T-cell (primary cell): ENCODE measurements at regions not wholly inside any gene's neighbourhood (a gene's known extent, or its start where the extent isn't known, plus 50 kb on each side); places are given as distances from the start of the nearest gene placed in this dataset.

ENCODE experiments used
- ATAC-seq, 4 experiments: fragments of 200-7000 bp in 3 of 4; fragments of 150-1000 bp in 1 of 4; cut with Tn5 transposase; replicated peaks in 1 of 4; 1 replicate in 3 of 4; 2 replicates in 1 of 4; pipeline ENCODE4 v1.10.0; 2021; ENCODE audit warnings: moderate library complexity in 3 of 4, mild to moderate bottlenecking in 2 of 4, moderate number of reproducible peaks in 1 of 4
- CTCF ChIA-PET, 2 donors: fragments of 300-600 bp; sonication (Branson Sonifier 250); formaldehyde crosslinking; loops; one replicate each; lab custom pipeline; 2022; ENCODE audit warnings: antibody characterized with exemption in 2 of 2; lab: Charles Lee
- POLR2A ChIA-PET, 2 donors: fragments of 300-600 bp; sonication (Branson Sonifier 250); formaldehyde crosslinking; loops; one replicate each; lab custom pipeline; 2022; ENCODE audit warnings: antibody characterized with exemption in 2 of 2; lab: Charles Lee
- DNase-seq, 35 experiments: peaks; one replicate each; pipeline versions ENCODE4 v3.0.0 to v3.0.0-alpha.2; 2013 to 2023
- H3K27ac ChIP-seq: one replicate; pipeline ENCODE4 v1.5.1; 2013; ENCODE audit warnings: low read length
- H3K27me3 ChIP-seq, 2 experiments: replicated peaks in 1 of 2; 1 replicate in 1 of 2; 2 replicates in 1 of 2; pipeline versions ENCODE4 v1.6.1 to v1.7.0; 2013; ENCODE audit warnings: low read length in 1 of 2, mixed read lengths in 1 of 2; ENCODE audit not compliant: control insufficient read depth in 2 of 2, insufficient read depth in 2 of 2; ENCODE audit errors: extremely low read depth in 1 of 2
- H3K36me3 ChIP-seq, 2 donors: 1 replicate in 1 of 2; 2 replicates in 1 of 2; pipeline versions ENCODE4 v1.6.1 to v1.7.0; 2013; ENCODE audit warnings: low read length in 1 of 2; ENCODE audit not compliant: control insufficient read depth in 2 of 2, insufficient read depth in 1 of 2; ENCODE audit errors: extremely low read depth in 1 of 2
- H3K4me1 ChIP-seq, 2 experiments: 1 replicate in 1 of 2; 2 replicates in 1 of 2; pipeline versions ENCODE4 v1.6.1 to v1.7.0; 2013; ENCODE audit warnings: low read length in 2 of 2, mixed read lengths in 1 of 2; ENCODE audit not compliant: insufficient read depth in 2 of 2, control insufficient read depth in 1 of 2; ENCODE audit errors: extremely low read depth in 1 of 2
- H3K4me3 ChIP-seq, 2 donors: 1 replicate in 1 of 2; 2 replicates in 1 of 2; pipeline versions ENCODE4 v1.5.1 to v1.7.0; 2013; ENCODE audit warnings: mild to moderate bottlenecking in 2 of 2, low read length in 1 of 2, moderate library complexity in 1 of 2; ENCODE audit not compliant: control insufficient read depth in 1 of 2; ENCODE audit errors: extremely low read depth in 1 of 2
- H3K9me3 ChIP-seq: 2 replicates; pipeline ENCODE4 v1.7.0; 2013
- H3K27ac Mint-ChIP-seq, 2 donors: one replicate each; pipeline ENCODE4 v1.8.0; 2020 to 2021; ENCODE audit warnings: mild to moderate bottlenecking in 2 of 2, mixed read lengths in 2 of 2
- H3K27me3 Mint-ChIP-seq, 2 donors: one replicate each; pipeline ENCODE4 v1.8.0; 2021 to 2022; ENCODE audit warnings: mixed read lengths in 2 of 2
- H3K36me3 Mint-ChIP-seq: one replicate; pipeline ENCODE4 v1.8.0; 2021; ENCODE audit warnings: mixed read lengths
- H3K4me1 Mint-ChIP-seq, 3 donors: one replicate each; pipeline ENCODE4 v1.8.0; 2020 to 2022; ENCODE audit warnings: mixed read lengths in 3 of 3, mild to moderate bottlenecking in 1 of 3
- H3K4me3 Mint-ChIP-seq, 3 donors: one replicate each; pipeline ENCODE4 v1.8.0; 2020 to 2022; ENCODE audit warnings: mild to moderate bottlenecking in 3 of 3, mixed read lengths in 3 of 3, moderate library complexity in 3 of 3
- H3K9me3 Mint-ChIP-seq, 3 donors: one replicate each; pipeline ENCODE4 v1.8.0; 2020 to 2022; ENCODE audit warnings: mixed read lengths in 3 of 3
- WGBS: methylation state at CpG from one replicate; pipeline ENCODE4 v1.1.5; 2013; ENCODE audit warnings: missing lambda C conversion rate; ENCODE audit not compliant: insufficient coverage; 5-methylcytosine and 5-hydroxymethylcytosine counted together

- Histone ChIP-seq H3K9me3 (no peaks in the 10 kb centered on the region), H3K4me3 (no peak overlapping the region), H3K4me1 (no peaks in the 10 kb centered on the region), H3K36me3 (no peaks in the 10 kb centered on the region), H3K27ac (no peak overlapping the region), H3K27me3 (peaks cover 0 to 4% of the 10 kb centered on the region in 2 experiments)
- Mint-ChIP-seq H3K4me3 (no peak overlapping the region), H3K27me3 (peaks cover 0 to 17% of the 10 kb centered on the region in 2 donors), H3K27ac (no peak overlapping the region), H3K36me3 (no peaks in the 10 kb centered on the region), H3K9me3 (peaks cover 0 to 8% (median 6%) of the 10 kb centered on the region in 3 donors), H3K4me1 (no peaks in the 10 kb centered on the region)
- DNase-seq, result no peak
- no peak for ATAC-seq
- 100% methylated on average over 2 of the region's 6 CpGs for WGBS
- ChIA-PET CTCF (no interaction called here), POLR2A (no interaction called here)
Measured at GRCh38 chr10:128505346-128505745, 379.1 kb upstream of the MKI67 start.

- Histone ChIP-seq H3K27me3 (peaks cover 0 to 4% of the 10 kb centered on the region in 2 experiments), H3K4me1 (no peaks in the 10 kb centered on the region), H3K27ac (no peak overlapping the region), H3K4me3 (no peak overlapping the region), H3K9me3 (no peaks in the 10 kb centered on the region), H3K36me3 (no peaks in the 10 kb centered on the region)
- Mint-ChIP-seq H3K27me3 (peaks cover 0 to 17% of the 10 kb centered on the region in 2 donors), H3K4me1 (no peaks in the 10 kb centered on the region), H3K4me3 (no peak overlapping the region), H3K27ac (no peak overlapping the region), H3K9me3 (peaks cover 0 to 8% (median 6%) of the 10 kb centered on the region in 3 donors), H3K36me3 (no peaks in the 10 kb centered on the region)
- ChIA-PET CTCF (interaction anchor here in 1 of 2 donors (0.7 kb wide), 1 partner anchor 491 kb away, joined by 4 read pairs; no protein-coding TSS in a partner anchor), POLR2A (no interaction called here)
- no peak for DNase-seq
- no peak for ATAC-seq
- 40% methylated on average over 1 of the region's 2 CpGs for WGBS
Measured at GRCh38 chr10:128506423-128506822, 380.2 kb upstream of the MKI67 start.

GRCh38 chr10:128507066-128507465, 380.8 kb upstream of the MKI67 start:
- H3K9me3 ChIP-seq, result no peaks in the 10 kb centered on the region
- 10% methylated on average over 2 of the region's 2 CpGs for WGBS
- ATAC-seq (no peak), DNase-seq (no peak)
- peaks cover 0 to 4% of the 10 kb centered on the region in 2 experiments for H3K27me3 ChIP-seq
- H3K27ac ChIP-seq, result no peak overlapping the region
- Mint-ChIP-seq H3K36me3 (no peaks in the 10 kb centered on the region), H3K4me3 (no peak overlapping the region), H3K9me3 (peaks cover 0 to 8% (median 6%) of the 10 kb centered on the region in 3 donors), H3K4me1 (no peaks in the 10 kb centered on the region), H3K27me3 (peaks cover 0 to 17% of the 10 kb centered on the region in 2 donors), H3K27ac (no peak overlapping the region)
- ChIA-PET CTCF (no interaction called here), POLR2A (no interaction called here)
- H3K4me1 ChIP-seq, result no peaks in the 10 kb centered on the region
- no peaks in the 10 kb centered on the region for H3K36me3 ChIP-seq
- no peak overlapping the region for H3K4me3 ChIP-seq

- no peaks in the 10 kb centered on the region for H3K9me3 ChIP-seq
- Mint-ChIP-seq H3K4me1 (no peaks in the 10 kb centered on the region), H3K36me3 (no peaks in the 10 kb centered on the region), H3K27me3 (peaks cover 0 to 6% of the 10 kb centered on the region in 2 donors), H3K27ac (no peak overlapping the region), H3K9me3 (peaks cover 0 to 8% (median 6%) of the 10 kb centered on the region in 3 donors), H3K4me3 (no peak overlapping the region)
- H3K27ac ChIP-seq, result no peak overlapping the region
- CTCF ChIA-PET, result no interaction called here
- DNase-seq, result no peak
- 63% methylated on average over 8 of the region's 11 CpGs for WGBS
- H3K27me3 ChIP-seq, result no peaks in the 10 kb centered on the region
- H3K4me1 ChIP-seq, result no peaks in the 10 kb centered on the region
- ATAC-seq, result no peak
- POLR2A ChIA-PET, result no interaction called here
- no peak overlapping the region for H3K4me3 ChIP-seq
- H3K36me3 ChIP-seq, result no peaks in the 10 kb centered on the region
Measured at GRCh38 chr10:128511284-128511683, 385.1 kb upstream of the MKI67 start.

GRCh38 chr10:128512767-128513166, 386.5 kb upstream of the MKI67 start:
- no peaks in the 10 kb centered on the region for H3K4me1 ChIP-seq
- no peak overlapping the region for H3K4me3 Mint-ChIP-seq
- no peak overlapping the region for H3K27ac ChIP-seq
- H3K4me3 ChIP-seq, result no peak overlapping the region
- DNase-seq (no peak), ATAC-seq (no peak)
- H3K9me3 ChIP-seq, result no peaks in the 10 kb centered on the region
- H3K27me3 ChIP-seq, result no peaks in the 10 kb centered on the region
- peaks cover 0 to 6% (median 5%) of the 10 kb centered on the region in 3 donors for H3K9me3 Mint-ChIP-seq
- no peaks in the 10 kb centered on the region for H3K4me1 Mint-ChIP-seq
- ChIA-PET POLR2A (no interaction called here), CTCF (no interaction called here)
- H3K27ac Mint-ChIP-seq, result no peak overlapping the region
- 86% methylated on average over 4 of the region's 7 CpGs for WGBS
- no peaks in the 10 kb centered on the region for H3K36me3 ChIP-seq
- H3K27me3 Mint-ChIP-seq, result peaks cover 0 to 2% of the 10 kb centered on the region in 2 donors
- H3K36me3 Mint-ChIP-seq, result no peaks in the 10 kb centered on the region

- Histone ChIP-seq H3K27ac (no peak overlapping the region), H3K27me3 (peaks cover 0 to 3% of the 10 kb centered on the region in 2 experiments), H3K4me1 (no peaks in the 10 kb centered on the region), H3K9me3 (no peaks in the 10 kb centered on the region), H3K4me3 (no peak overlapping the region), H3K36me3 (no peaks in the 10 kb centered on the region)
- H3K4me1 Mint-ChIP-seq, result no peaks in the 10 kb centered on the region
- no peak for DNase-seq
- H3K27me3 Mint-ChIP-seq, result no peaks in the 10 kb centered on the region
- ChIA-PET CTCF (no interaction called here), POLR2A (interaction anchor here in 1 of 2 donors (0.7 kb wide), 1 partner anchor 916 kb away, joined by 3 read pairs; no protein-coding TSS in a partner anchor)
- no peaks in the 10 kb centered on the region for H3K36me3 Mint-ChIP-seq
- ATAC-seq, result no peak
- H3K27ac Mint-ChIP-seq, result no peak overlapping the region
- no peaks in the 10 kb centered on the region for H3K9me3 Mint-ChIP-seq
- H3K4me3 Mint-ChIP-seq, result no peak overlapping the region
- WGBS, result 72% methylated on average over 6 of the region's 6 CpGs
Measured at GRCh38 chr10:128514536-128514935, 388.3 kb upstream of the MKI67 start.

- 70% methylated on average over 2 of the region's 3 CpGs for WGBS
- Mint-ChIP-seq H3K27ac (no peak overlapping the region), H3K9me3 (peaks cover 0 to 7% (median 0%) of the 10 kb centered on the region in 3 donors), H3K36me3 (no peaks in the 10 kb centered on the region), H3K4me3 (no peak overlapping the region), H3K27me3 (peaks cover 0 to 5% of the 10 kb centered on the region in 2 donors), H3K4me1 (no peaks in the 10 kb centered on the region)
- H3K36me3 ChIP-seq, result no peaks in the 10 kb centered on the region
- no peak overlapping the region for H3K4me3 ChIP-seq
- DNase-seq (no peak), ATAC-seq (no peak)
- H3K27me3 ChIP-seq, result peaks cover 0 to 8% of the 10 kb centered on the region in 2 experiments
- no peak overlapping the region for H3K27ac ChIP-seq
- CTCF ChIA-PET, result no interaction called here
- no peaks in the 10 kb centered on the region for H3K4me1 ChIP-seq
- H3K9me3 ChIP-seq, result no peaks in the 10 kb centered on the region
- POLR2A ChIA-PET, result no interaction called here
Measured at GRCh38 chr10:128516180-128516579, 390.0 kb upstream of the MKI67 start.
